ENCODE measurements at regions not wholly inside any gene's neighbourhood (a gene's known extent, or its start where the extent isn't known, plus 50 kb on each side); places are given as distances from the start of the nearest gene placed in this dataset.
"Not testable (repeated sequence)": the region's sequence is repeated elsewhere in the genome, so short reads cannot be mapped to it uniquely, and the experiment has no call there.

- no peak for DNase-seq (ENCODE audit: low read depth in 3 of 3)
Observed at GRCh38 chr6:9831783-9832182, 583.1 kb downstream of the TFAP2A start.

GRCh38 chr6:9830808-9831207 is 584.1 kb downstream of the TFAP2A start:
- DNase-seq (ENCODE audit: low read depth in 3 of 3), result no peak

GRCh38 chr6:9825526-9825925 is 589.3 kb downstream of the TFAP2A start:
- no peak for DNase-seq (ENCODE audit: low read depth in 3 of 3)

GRCh38 chr6:9810727-9811126 is 604.1 kb downstream of the TFAP2A start:
- not testable (repeated sequence) for DNase-seq (ENCODE audit: low read depth in 3 of 3)

- DNase-seq (ENCODE audit: low read depth in 3 of 3), result no peak
Observed at GRCh38 chr6:9810286-9810685, 604.6 kb downstream of the TFAP2A start.

- DNase-seq (ENCODE audit: low read depth in 3 of 3), result no peak
Observed at GRCh38 chr6:9806195-9806594, 608.7 kb downstream of the TFAP2A start.

- DNase-seq (ENCODE audit: low read depth in 3 of 3), result no peak
Observed at GRCh38 chr6:9801249-9801754, 613.6 kb downstream of the TFAP2A start.

- DNase-seq (ENCODE audit: low read depth in 3 of 3), result no peak
Observed at GRCh38 chr6:9799582-9799981, 615.3 kb downstream of the TFAP2A start.

- no peak for DNase-seq (ENCODE audit: low read depth in 3 of 3)
Observed at GRCh38 chr6:9796827-9797226, 618.0 kb downstream of the TFAP2A start.

- DNase-seq (ENCODE audit: low read depth in 3 of 3), result no peak
Observed at GRCh38 chr6:9795880-9796279, 619.0 kb downstream of the TFAP2A start.

- no peak for DNase-seq (ENCODE audit: low read depth in 3 of 3)
Observed at GRCh38 chr6:9789201-9789600, 625.7 kb downstream of the TFAP2A start.

GRCh38 chr6:9784786-9785185 is 630.1 kb downstream of the TFAP2A start:
- DNase-seq (ENCODE audit: low read depth in 3 of 3), result no peak

GRCh38 chr6:9783567-9783966 is 631.3 kb downstream of the TFAP2A start:
- DNase-seq (ENCODE audit: low read depth in 3 of 3), result no peak

- DNase-seq (ENCODE audit: low read depth in 3 of 3), result no peak
Observed at GRCh38 chr6:9766240-9766915, 648.5 kb downstream of the TFAP2A start.

GRCh38 chr6:9761220-9761619 is 653.7 kb downstream of the TFAP2A start:
- no peak for DNase-seq (ENCODE audit: low read depth in 3 of 3)

- no peak for DNase-seq (ENCODE audit: low read depth in 3 of 3)
Observed at GRCh38 chr6:9754515-9754914, 660.4 kb downstream of the TFAP2A start.

GRCh38 chr6:9745966-9746365 is 668.9 kb downstream of the TFAP2A start:
- DNase-seq (ENCODE audit: low read depth in 3 of 3), result no peak

- DNase-seq (ENCODE audit: low read depth in 3 of 3), result no peak
Observed at GRCh38 chr6:9745476-9745875, 669.4 kb downstream of the TFAP2A start.

- DNase-seq (ENCODE audit: low read depth in 3 of 3), result no peak
Observed at GRCh38 chr6:9744119-9744518, 670.8 kb downstream of the TFAP2A start.

- DNase-seq (ENCODE audit: low read depth in 3 of 3), result no peak
Observed at GRCh38 chr6:9732056-9732455, 682.8 kb downstream of the TFAP2A start.

GRCh38 chr6:9725776-9726175 is 689.1 kb downstream of the TFAP2A start:
- DNase-seq (ENCODE audit: low read depth in 3 of 3), result not testable (repeated sequence)

- DNase-seq (ENCODE audit: low read depth in 3 of 3), result no peak
Observed at GRCh38 chr6:9717568-9717967, 697.3 kb downstream of the TFAP2A start.

- DNase-seq (ENCODE audit: low read depth in 3 of 3), result no peak
Observed at GRCh38 chr6:9711365-9711764, 703.5 kb downstream of the TFAP2A start.

GRCh38 chr6:9710574-9710973 is 704.3 kb downstream of the TFAP2A start:
- DNase-seq (ENCODE audit: low read depth in 3 of 3), result no peak
